Epidermal melanocyte (primary cell): ENCODE measurements at regions not wholly inside any gene's neighbourhood (a gene's known extent, or its start where the extent isn't known, plus 50 kb on each side); places are given as distances from the start of the nearest gene placed in this dataset.

Source experiments
- DNase-seq: peaks from one replicate; pipeline ENCODE4 v3.0.0; 2011; ENCODE audit warnings: low spot score; ENCODE audit not compliant: insufficient read length

GRCh38 chr11:19520681-19521080, 192.0 kb upstream of the NAV2 start:
- no peak for DNase-seq

GRCh38 chr11:19519912-19520641, 192.6 kb upstream of the NAV2 start:
- DNase-seq, result no peak

- DNase-seq, result no peak
These were observed 193.3 kb upstream of the NAV2 start for GRCh38 chr11:19519353-19519752.

- no peak for DNase-seq
These were observed 199.4 kb upstream of the NAV2 start for GRCh38 chr11:19513253-19513652.

GRCh38 chr11:19512618-19513017, 200.0 kb upstream of the NAV2 start:
- DNase-seq, result no peak

GRCh38 chr11:19511413-19512183, 201.0 kb upstream of the NAV2 start:
- DNase-seq, result no peak

GRCh38 chr11:19511066-19511412, 201.6 kb upstream of the NAV2 start:
- DNase-seq, result no peak

- no peak for DNase-seq
These were observed 202.2 kb upstream of the NAV2 start for GRCh38 chr11:19510468-19510867.

- DNase-seq, result no peak
These were observed 203.4 kb upstream of the NAV2 start for GRCh38 chr11:19509215-19509614.

GRCh38 chr11:19508165-19508564, 204.5 kb upstream of the NAV2 start:
- no peak for DNase-seq

GRCh38 chr11:19506816-19507486, 205.7 kb upstream of the NAV2 start:
- DNase-seq, result no peak

- DNase-seq, result no peak
These were observed 209.9 kb upstream of the NAV2 start for GRCh38 chr11:19502691-19503253.

GRCh38 chr11:19501631-19502030, 211.0 kb upstream of the NAV2 start:
- no peak for DNase-seq

- DNase-seq, result no peak
These were observed 212.6 kb upstream of the NAV2 start for GRCh38 chr11:19499999-19500398.

GRCh38 chr11:19499026-19499669, 213.5 kb upstream of the NAV2 start:
- DNase-seq, result no peak

- no peak for DNase-seq
These were observed 219.0 kb upstream of the NAV2 start for GRCh38 chr11:19493446-19494213.

- no peak for DNase-seq
These were observed 230.1 kb upstream of the NAV2 start for GRCh38 chr11:19482319-19483100.

- no peak for DNase-seq
These were observed 232.1 kb upstream of the NAV2 start for GRCh38 chr11:19480540-19480939.

GRCh38 chr11:19478891-19479290, 233.7 kb upstream of the NAV2 start:
- DNase-seq, result no peak
